Neuronal stem cell (in vitro differentiated cells): ENCODE measurements at regions not wholly inside any gene's neighbourhood (a gene's known extent, or its start where the extent isn't known, plus 50 kb on each side); places are given as distances from the start of the nearest gene placed in this dataset.
"Not testable (repeated sequence)": the region's sequence is repeated elsewhere in the genome, so short reads cannot be mapped to it uniquely, and the experiment has no call there.

Experiments
- DNase-seq: peaks from one replicate; pipeline ENCODE4 v3.0.0-alpha.2; 2013; ENCODE audit warnings: low spot score
- H2AFZ ChIP-seq: one replicate; pipeline ENCODE4 v1.6.1; 2013; ENCODE audit warnings: mild to moderate bottlenecking, low read length, inconsistent platforms
- H2AK5ac ChIP-seq: 2 replicates; pipeline ENCODE4 v1.6.1; 2013; ENCODE audit warnings: low read depth, mild to moderate bottlenecking, inconsistent platforms, low read length, moderate library complexity, mixed read lengths
- H2BK120ac ChIP-seq: 2 replicates; pipeline ENCODE4 v1.6.1; 2013; ENCODE audit warnings: low read depth, mild to moderate bottlenecking, inconsistent platforms, low read length, moderate library complexity, mixed read lengths
- H2BK12ac ChIP-seq: one replicate; pipeline ENCODE4 v1.6.1; 2013; ENCODE audit warnings: low read length, inconsistent platforms
- H2BK15ac ChIP-seq: 2 replicates; pipeline ENCODE4 v1.6.1; 2013; ENCODE audit warnings: mild to moderate bottlenecking, low read length, inconsistent platforms, mixed read lengths
- H2BK5ac ChIP-seq: one replicate; pipeline ENCODE4 v1.6.1; 2013; ENCODE audit warnings: inconsistent platforms, mild to moderate bottlenecking, low read length, moderate library complexity
- H3K14ac ChIP-seq: one replicate; pipeline ENCODE4 v1.6.1; 2013; ENCODE audit warnings: low read length, inconsistent platforms
- H3K18ac ChIP-seq: 2 replicates; pipeline ENCODE4 v1.6.1; 2013; ENCODE audit warnings: low read length, inconsistent platforms
- H3K23ac ChIP-seq: 2 replicates; pipeline ENCODE4 v1.6.1; 2013; ENCODE audit warnings: low read depth, mild to moderate bottlenecking, mixed read lengths, low read length, inconsistent platforms; ENCODE audit not compliant: poor library complexity
- H3K27ac ChIP-seq: replicated peaks from 3 replicates; pipeline ENCODE4 v1.5.1; 2013; ENCODE audit warnings: low read length, inconsistent platforms
- H3K27me3 ChIP-seq, 3 experiments: 2 replicates each; pipeline ENCODE4 v1.6.1; 2013; ENCODE audit warnings: low read length in 3 of 3, mild to moderate bottlenecking in 2 of 3, inconsistent platforms in 1 of 3, low read depth in 1 of 3, mixed read lengths in 1 of 3, moderate library complexity in 1 of 3; ENCODE audit not compliant: control insufficient read depth in 3 of 3, insufficient read depth in 3 of 3
- H3K36me3 ChIP-seq, 2 donors: replicated peaks in 1 of 2; 2 replicates each; pipeline ENCODE4 v1.6.1; 2013; ENCODE audit warnings: low read length in 2 of 2; ENCODE audit not compliant: control insufficient read depth in 2 of 2, insufficient read depth in 2 of 2
- H3K4ac ChIP-seq: 2 replicates; pipeline ENCODE4 v1.6.1; 2013; ENCODE audit warnings: inconsistent platforms, mild to moderate bottlenecking, low read length, moderate library complexity
- H3K4me1 ChIP-seq, 2 donors: 1 replicate in 1 of 2; 2 replicates in 1 of 2; pipeline ENCODE4 v1.6.1; 2013; ENCODE audit warnings: low read length in 2 of 2, low read depth in 1 of 2; ENCODE audit not compliant: control insufficient read depth in 2 of 2, insufficient read depth in 1 of 2
- H3K4me2 ChIP-seq: one replicate; pipeline ENCODE4 v1.6.1; 2013; ENCODE audit warnings: mild to moderate bottlenecking, low read length, inconsistent platforms; ENCODE audit not compliant: insufficient read depth, poor library complexity, severe bottlenecking
- H3K4me3 ChIP-seq, 2 donors: 2 replicates each; pipeline ENCODE4 v1.5.1; 2013; ENCODE audit warnings: low read length in 2 of 2, mild to moderate bottlenecking in 2 of 2, inconsistent platforms in 1 of 2, moderate library complexity in 1 of 2
- H3K79me1 ChIP-seq: one replicate; pipeline ENCODE4 v1.6.1; 2013; ENCODE audit warnings: low read depth, mild to moderate bottlenecking, inconsistent platforms, low read length, moderate library complexity
- H3K9ac ChIP-seq: one replicate; pipeline ENCODE4 v1.6.1; 2013; ENCODE audit warnings: mild to moderate bottlenecking, low read depth, low read length, inconsistent platforms; ENCODE audit not compliant: poor library complexity
- H3K9me3 ChIP-seq, 2 donors: replicated peaks in 1 of 2; 2 replicates each; pipeline versions ENCODE3 to v1.6.1; 2013; ENCODE audit warnings: low read length in 2 of 2, mild to moderate bottlenecking in 2 of 2, inconsistent platforms in 1 of 2, low read depth in 1 of 2, mixed read lengths in 1 of 2, moderate library complexity in 1 of 2; ENCODE audit not compliant: control insufficient read depth in 2 of 2, insufficient read depth in 1 of 2
- H4K8ac ChIP-seq: one replicate; pipeline ENCODE4 v1.6.1; 2013; ENCODE audit warnings: low read depth, mild to moderate bottlenecking, inconsistent platforms, low read length, moderate library complexity
- H4K91ac ChIP-seq: one replicate; pipeline ENCODE4 v1.6.1; 2013; ENCODE audit warnings: low read length, low read depth, mild to moderate bottlenecking, inconsistent platforms; ENCODE audit not compliant: poor library complexity
- WGBS, 2 donors: extraction: QIAGEN DNeasy Blood & Tissue Kit; methylation state at CpG; one replicate each; pipeline ENCODE4 v1.1.7; 2013; ENCODE audit warnings: missing lambda C conversion rate in 2 of 2, mixed read lengths in 1 of 2; ENCODE audit not compliant: insufficient read length in 2 of 2, insufficient replicate concordance in 1 of 2; ENCODE audit errors: extremely low coverage in 2 of 2; 5-methylcytosine and 5-hydroxymethylcytosine counted together

DNA sequence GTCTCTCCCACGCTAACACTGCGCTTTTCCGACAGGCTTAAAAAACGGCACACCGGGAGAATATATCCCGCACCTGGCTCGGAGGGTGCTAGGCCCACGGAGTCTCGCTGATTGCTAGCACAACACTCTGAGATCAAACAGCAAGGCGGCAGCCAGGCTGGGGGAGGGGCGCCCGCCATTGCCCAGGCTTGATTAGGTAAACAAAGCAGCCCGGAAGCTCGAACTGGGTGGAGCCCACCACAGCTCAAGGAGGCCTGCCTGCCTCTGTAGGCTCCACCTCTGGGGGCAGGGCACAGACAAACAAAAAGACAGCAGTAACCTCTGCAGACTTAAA is 67.0 kb upstream of the FGF13 start:
- H3K79me1 ChIP-seq, H4K91ac ChIP-seq, H3K27ac ChIP-seq, DNase-seq, H2BK5ac ChIP-seq, H3K9me3 ChIP-seq, H3K4me3 ChIP-seq, H3K9ac ChIP-seq, H2BK120ac ChIP-seq, H4K8ac ChIP-seq, H2AFZ ChIP-seq, H2BK15ac ChIP-seq, H3K23ac ChIP-seq, H3K4ac ChIP-seq, H3K4me1 ChIP-seq, H2AK5ac ChIP-seq, H3K14ac ChIP-seq, H2BK12ac ChIP-seq, H3K27me3 ChIP-seq, H3K36me3 ChIP-seq, H3K18ac ChIP-seq, H3K4me2 ChIP-seq: not testable (repeated sequence)
- no CpG with 5 or more reads among the region's 14 CpGs for WGBS, 2 donors

GRCh38 chrX:138777908-138778575 is 66.5 kb upstream of the FGF13 start:
- H3K23ac ChIP-seq, H3K9ac ChIP-seq: not testable (repeated sequence)
- WGBS, 2 donors, result no CpG with 5 or more reads among the region's 15 CpGs

GRCh38 chrX:138777230-138777629 is 65.7 kb upstream of the FGF13 start:
- no peaks in the 10 kb centered on the region for H3K36me3 ChIP-seq
- H3K4me3 ChIP-seq, result no peak overlapping the region
- no peak overlapping the region for H2BK15ac ChIP-seq
- no peak overlapping the region for H2BK5ac ChIP-seq
- H2BK120ac ChIP-seq, result no peak overlapping the region
- WGBS, 2 donors, result no CpG with 5 or more reads among the region's 3 CpGs
- H3K14ac ChIP-seq, result no peak overlapping the region
- H3K79me1 ChIP-seq, result no peaks in the 10 kb centered on the region
- H3K4ac ChIP-seq, result no peak overlapping the region
- no peaks in the 10 kb centered on the region for H3K9me3 ChIP-seq
- H2AK5ac ChIP-seq, result no peak overlapping the region
- H3K4me1 ChIP-seq, result no peaks in the 10 kb centered on the region
- H4K91ac ChIP-seq, result no peak overlapping the region
- H2AFZ ChIP-seq, result no peak overlapping the region
- H3K18ac ChIP-seq, result no peak overlapping the region
- no peak overlapping the region for H3K27ac ChIP-seq
- no peak overlapping the region for H3K23ac ChIP-seq
- H2BK12ac ChIP-seq, result no peak overlapping the region
- no peaks in the 10 kb centered on the region for H3K27me3 ChIP-seq
- H4K8ac ChIP-seq, result no peak overlapping the region
- H3K4me2 ChIP-seq, result no peak overlapping the region
- no peak for DNase-seq
- H3K9ac ChIP-seq, result no peak overlapping the region

More at GRCh38 chrX:138777908-138778575, 66.5 kb upstream of the FGF13 start:
- H3K27ac ChIP-seq, H3K79me1 ChIP-seq, H2AK5ac ChIP-seq, H3K4me1 ChIP-seq, H3K9me3 ChIP-seq, H2BK120ac ChIP-seq, H2BK5ac ChIP-seq, H3K18ac ChIP-seq, H2BK15ac ChIP-seq, H4K8ac ChIP-seq, H3K4me2 ChIP-seq, H4K91ac ChIP-seq, H2BK12ac ChIP-seq, H3K36me3 ChIP-seq, H3K27me3 ChIP-seq, DNase-seq, H3K4me3 ChIP-seq, H2AFZ ChIP-seq, H3K4ac ChIP-seq, H3K14ac ChIP-seq: not testable (repeated sequence)

- H2BK12ac ChIP-seq, result no peak overlapping the region
- H2AK5ac ChIP-seq, result no peak overlapping the region
These were observed 64.0 kb upstream of the FGF13 start for GRCh38 chrX:138775517-138775916.

More at GRCh38 chrX:138775517-138775916, 64.0 kb upstream of the FGF13 start:
- Histone ChIP-seq H4K91ac (no peak overlapping the region), H3K36me3 (no peaks in the 10 kb centered on the region), H4K8ac (no peak overlapping the region), H2BK15ac (no peak overlapping the region), H3K14ac (no peak overlapping the region), H3K18ac (no peak overlapping the region), H3K4me3 (no peak overlapping the region), H2AFZ (no peak overlapping the region), H3K9me3 (no peaks in the 10 kb centered on the region), H3K4me2 (no peak overlapping the region), H3K27ac (no peak overlapping the region), H3K79me1 (no peaks in the 10 kb centered on the region), H3K9ac (no peak overlapping the region), H2BK5ac (no peak overlapping the region), H2BK120ac (no peak overlapping the region), H3K4me1 (peaks cover 0 to 2% of the 10 kb centered on the region in 2 donors), H3K27me3 (no peaks in the 10 kb centered on the region), H3K4ac (no peak overlapping the region), H3K23ac (no peak overlapping the region)
- WGBS, 2 donors, result no CpG with 5 or more reads among the region's 5 CpGs
- no peak for DNase-seq
